HG02840 (cell line): ENCODE measurements at regions not wholly inside any gene's neighbourhood (a gene's known extent, or its start where the extent isn't known, plus 50 kb on each side); places are given as distances from the start of the nearest gene placed in this dataset.

ENCODE experiments used
- ATAC-seq: cut with Tn5 transposase; IDR thresholded peaks from one replicate; pipeline ENCODE4 v1.9.1; 2021; ENCODE audit warnings: mild to moderate bottlenecking, moderate library complexity, moderate number of reproducible peaks; ENCODE audit not compliant: unreplicated experiment, low FRiP score

DNA sequence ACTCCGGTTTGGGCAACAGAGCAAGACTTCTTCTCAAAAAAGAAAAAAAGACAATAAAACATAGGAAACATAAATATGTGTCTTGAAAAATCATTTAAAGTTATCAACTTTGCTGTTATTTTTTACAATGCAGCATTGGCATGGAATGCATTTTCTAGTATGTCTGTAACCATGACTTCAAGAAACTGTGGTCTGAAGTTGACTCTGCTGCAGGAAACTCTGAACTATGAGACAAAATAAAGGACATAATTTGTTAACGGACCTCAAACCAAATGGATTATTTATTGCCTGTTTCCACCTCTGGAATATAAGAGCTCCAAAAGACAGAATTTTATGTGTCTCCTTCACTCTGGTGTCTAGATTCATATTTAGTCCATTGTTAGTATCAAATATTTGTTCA, 79.1 kb downstream of the TRIB2 start:
- ATAC-seq = no peak

GRCh38 chr2:12796657-12797056, 79.9 kb downstream of the TRIB2 start:
- no peak for ATAC-seq

DNA sequence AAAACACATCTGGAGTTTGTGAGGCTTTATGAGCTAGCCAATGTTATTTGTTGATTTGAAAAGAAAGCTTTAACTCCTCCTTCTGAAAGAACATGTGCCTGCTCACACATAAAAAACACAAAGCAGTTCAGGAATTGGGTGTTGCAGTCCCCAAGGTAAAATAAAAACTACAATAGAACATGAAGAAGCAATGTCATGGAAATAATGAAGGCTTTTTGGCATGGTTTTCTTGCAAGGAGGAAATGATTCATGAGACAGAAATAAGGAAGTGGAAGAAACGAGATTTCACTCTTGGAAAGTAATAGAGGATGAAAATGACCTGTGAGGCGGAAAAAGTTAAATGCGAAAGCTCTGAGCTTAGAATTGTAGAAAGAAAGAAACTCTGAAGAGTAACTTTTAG, 81.1 kb downstream of the TRIB2 start:
- ATAC-seq = no peak

DNA sequence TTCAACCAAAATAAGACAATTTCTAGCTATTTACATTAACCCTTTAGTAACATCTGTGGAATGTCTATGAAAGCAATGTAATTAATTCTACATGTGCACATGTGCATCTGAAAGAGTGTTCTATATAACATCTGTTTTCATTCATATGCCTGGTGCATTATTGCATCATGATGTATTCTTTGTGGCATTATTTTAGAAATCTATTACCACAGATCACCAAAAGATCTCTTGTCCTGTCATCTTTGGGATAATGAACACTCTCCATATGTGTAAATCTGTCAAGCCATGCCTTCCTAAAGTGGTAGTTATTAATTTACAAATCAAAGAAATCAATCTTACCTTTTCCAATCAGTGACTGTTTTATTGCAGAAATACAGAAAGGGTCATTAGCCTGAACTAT, 86.9 kb downstream of the TRIB2 start:
- ATAC-seq = no peak

GRCh38 chr2:12804091-12804856, 87.5 kb downstream of the TRIB2 start:
- no peak for ATAC-seq

DNA sequence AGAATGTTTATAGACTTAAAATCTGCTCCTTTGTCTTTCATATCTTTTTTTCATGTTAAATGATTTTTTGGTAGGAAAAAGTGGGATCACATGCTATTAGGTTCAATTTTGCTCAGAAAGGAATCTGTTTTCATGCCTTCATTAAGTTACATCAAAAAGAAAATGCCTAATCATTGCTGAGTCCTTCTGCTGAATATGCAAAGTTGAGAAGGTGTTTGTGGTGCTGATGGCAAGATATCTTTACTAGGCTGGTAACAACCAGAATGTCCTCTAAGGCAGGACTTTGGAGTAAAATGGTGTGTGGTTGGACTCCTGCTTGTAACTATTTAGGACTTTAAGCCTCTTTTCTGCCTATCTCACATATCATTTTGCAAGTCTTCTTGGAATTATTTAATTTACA, 88.3 kb downstream of the TRIB2 start:
- no peak for ATAC-seq

DNA sequence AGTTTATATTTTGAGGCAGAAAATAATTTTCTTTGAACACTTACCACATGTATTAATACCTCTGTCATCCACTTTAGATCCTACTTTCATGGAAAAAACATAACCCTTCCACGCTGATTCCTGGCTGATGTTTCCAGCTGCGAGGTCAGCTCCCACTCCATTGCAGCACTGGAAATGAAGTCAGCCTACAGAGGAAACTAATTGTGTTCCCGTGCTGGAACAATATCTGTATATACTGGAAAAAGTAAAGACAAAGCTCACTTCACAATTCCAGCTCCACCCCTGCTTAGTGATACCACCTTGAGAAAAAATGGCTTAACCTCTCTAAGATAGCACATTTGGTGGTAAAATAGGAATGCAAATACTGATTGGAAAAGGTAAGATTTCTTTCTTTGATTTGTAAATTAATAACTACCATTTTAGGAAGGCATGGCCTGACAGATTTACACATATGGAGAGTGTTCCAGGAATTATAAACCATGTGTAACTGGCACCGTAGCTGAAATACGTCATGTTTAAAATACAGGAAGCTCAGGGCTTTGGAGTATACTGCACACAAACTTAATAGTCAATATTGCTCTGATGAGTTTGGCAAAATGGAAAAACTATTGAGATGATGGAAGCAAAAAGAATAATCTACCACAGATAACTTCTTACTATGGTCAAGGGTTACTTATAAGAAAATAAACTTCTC, 90.0 kb downstream of the TRIB2 start:
- ATAC-seq = no peak

GRCh38 chr2:12807907-12808810, 91.4 kb downstream of the TRIB2 start:
- no peak for ATAC-seq

DNA sequence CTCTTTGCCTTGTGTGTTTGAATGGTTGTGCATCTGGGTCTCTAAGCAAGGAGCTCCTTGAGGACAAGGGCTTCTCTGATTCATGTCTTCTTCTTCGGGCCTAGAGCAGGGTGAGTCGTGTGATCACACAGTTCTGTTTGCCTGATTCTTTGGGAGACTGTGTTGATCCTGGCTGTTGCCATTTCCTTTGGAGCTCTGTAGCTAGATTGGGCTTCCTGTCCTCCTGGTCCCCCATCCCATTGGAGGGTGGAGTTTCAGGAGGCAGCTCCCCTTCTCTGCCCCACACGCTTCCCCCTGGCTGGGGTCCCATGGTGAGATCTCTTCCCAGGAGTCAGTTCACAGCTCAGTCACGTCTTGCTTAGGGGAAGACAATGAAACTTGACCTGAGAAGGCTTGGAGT, 92.8 kb downstream of the TRIB2 start:
- no peak for ATAC-seq

DNA sequence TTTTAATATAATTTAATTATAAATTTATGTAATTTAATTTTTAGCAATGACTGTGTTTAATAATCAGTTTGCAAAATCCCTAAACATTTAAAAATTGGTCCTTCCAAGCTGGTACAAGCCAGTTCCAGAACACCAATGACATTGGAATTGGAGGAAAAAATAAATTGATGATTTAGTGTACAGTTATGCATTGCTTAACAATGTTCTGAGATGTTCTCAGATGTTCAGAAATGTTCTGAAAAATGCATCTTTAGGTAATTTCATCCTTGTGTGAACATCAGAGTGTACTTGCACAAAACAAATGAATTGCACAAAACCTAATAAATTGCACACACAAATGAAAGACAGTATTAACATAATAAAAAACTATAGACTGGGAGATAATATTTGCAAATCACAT, 95.2 kb downstream of the TRIB2 start:
- no peak for ATAC-seq

GRCh38 chr2:12813166-12813565, 96.4 kb downstream of the TRIB2 start:
- no peak for ATAC-seq

DNA sequence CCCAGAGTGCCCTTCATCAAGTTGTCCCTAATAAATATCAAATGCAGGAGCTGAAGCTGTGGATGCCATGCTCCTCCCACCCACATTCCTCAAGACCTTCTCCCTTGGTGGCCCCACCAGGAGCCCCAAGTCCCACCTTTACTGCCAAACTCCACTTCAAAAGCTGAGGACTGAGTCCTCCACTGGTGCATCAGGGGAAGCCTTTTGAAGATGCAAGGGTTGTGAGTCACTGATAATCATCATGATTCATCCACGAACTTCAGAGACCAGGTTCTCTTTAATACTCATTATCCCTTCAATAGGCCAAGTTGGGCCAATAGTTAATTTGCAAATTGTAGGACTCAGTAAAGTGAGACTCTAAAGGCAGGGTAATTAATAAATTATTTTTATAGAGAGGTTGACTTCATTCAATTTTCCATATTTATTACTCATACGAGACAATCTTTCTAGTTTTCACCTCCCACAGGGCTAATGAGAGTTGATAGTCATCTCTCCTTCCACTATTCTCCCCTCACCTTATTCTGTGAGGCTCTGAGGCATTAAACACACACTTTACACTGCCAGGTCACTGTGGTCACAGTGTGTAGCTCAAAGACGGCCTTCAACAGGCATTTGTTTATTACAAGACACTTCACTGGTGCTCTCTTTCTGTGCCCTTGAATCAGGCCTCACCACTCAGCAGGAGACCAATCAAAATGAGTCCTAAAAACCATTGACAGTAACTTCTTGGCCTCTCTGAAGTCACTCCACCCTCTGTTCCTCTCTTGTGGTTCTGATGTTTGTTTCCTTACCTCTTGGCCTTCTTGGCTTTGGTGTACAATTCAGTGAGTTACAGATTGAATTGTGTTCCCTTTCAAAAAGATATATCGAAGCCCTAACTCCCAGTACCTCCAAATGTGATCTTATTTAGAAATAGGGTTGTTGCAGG, 99.9 kb downstream of the TRIB2 start:
- ATAC-seq = no peak

- no peak for ATAC-seq
Measured at GRCh38 chr2:12817870-12818269, 101.1 kb downstream of the TRIB2 start.

GRCh38 chr2:12818416-12819102, 101.8 kb downstream of the TRIB2 start:
- ATAC-seq = no peak

GRCh38 chr2:12819103-12819475, 102.4 kb downstream of the TRIB2 start:
- no peak for ATAC-seq

- ATAC-seq = no peak
Measured at GRCh38 chr2:12819721-12820120, 103.0 kb downstream of the TRIB2 start.

- no peak for ATAC-seq
Measured at GRCh38 chr2:12821656-12822055, 104.9 kb downstream of the TRIB2 start.

GRCh38 chr2:12824351-12824777, 107.6 kb downstream of the TRIB2 start:
- ATAC-seq = no peak

- ATAC-seq = no peak
Measured at GRCh38 chr2:12824778-12825379, 108.1 kb downstream of the TRIB2 start.
